IMR-90 (cell line): ENCODE measurements at regions not wholly inside any gene's neighbourhood (a gene's known extent, or its start where the extent isn't known, plus 50 kb on each side); places are given as distances from the start of the nearest gene placed in this dataset.

Experiments
- ATAC-seq: fragments of 200-7000 bp; cut with Tn5 transposase; 2 replicates; pipeline ENCODE4 v1.9.1; 2020; ENCODE audit warnings: low read depth, mild to moderate bottlenecking, moderate library complexity
- BruUV-seq: library from RNA; stranded (reverse); fragments of 400-500 nt; replicated peaks from 2 replicates; lab custom pipeline; 2021; lab: Mats Ljungman, UMichigan
- CTCF ChIA-PET: fragments of 300-600 bp; formaldehyde crosslinking; extraction: SDS; loops from one replicate; lab custom pipeline; 2021; ENCODE audit warnings: antibody characterized with exemption; lab: Yijun Ruan, JAX
- POLR2A ChIA-PET: fragments of 300-600 bp; sonication (Branson Sonifier 250); formaldehyde crosslinking; loops from one replicate; lab custom pipeline; 2022; ENCODE audit warnings: antibody characterized with exemption; ENCODE audit not compliant: unreplicated experiment; lab: Charles Lee
- DNase-seq: peaks from one replicate; pipeline ENCODE4 v3.0.0; 2013
- H2AFZ ChIP-seq: replicated peaks from 2 replicates; pipeline ENCODE3; 2013; ENCODE audit warnings: low read length, mild to moderate bottlenecking; ENCODE audit not compliant: poor library complexity
- H2AK5ac ChIP-seq: 2 replicates; pipeline ENCODE4 v1.6.1; 2013; ENCODE audit warnings: low read depth, low read length, inconsistent platforms
- H2AK9ac ChIP-seq: replicated peaks from 2 replicates; pipeline ENCODE3; 2013; ENCODE audit warnings: mild to moderate bottlenecking, low read depth, low read length, moderate library complexity; ENCODE audit not compliant: poor library complexity
- H2BK120ac ChIP-seq: 2 replicates; pipeline ENCODE4 v1.6.1; 2013; ENCODE audit warnings: low read depth, low read length, inconsistent platforms
- H2BK15ac ChIP-seq: 3 replicates; pipeline ENCODE4 v1.6.1; 2013; ENCODE audit warnings: low read depth, low read length, inconsistent platforms
- H2BK20ac ChIP-seq: 2 replicates; pipeline ENCODE4 v1.6.1; 2013; ENCODE audit warnings: low read depth, mild to moderate bottlenecking, inconsistent platforms, low read length, moderate library complexity
- H2BK5ac ChIP-seq: 2 replicates; pipeline ENCODE4 v1.6.1; 2013; ENCODE audit warnings: mild to moderate bottlenecking, low read depth, low read length, inconsistent platforms; ENCODE audit not compliant: poor library complexity, severe bottlenecking
- H3K14ac ChIP-seq: replicated peaks from 2 replicates; pipeline ENCODE4 v1.6.1; 2013; ENCODE audit warnings: low read depth, low read length, inconsistent platforms
- H3K18ac ChIP-seq: 2 replicates; pipeline ENCODE4 v1.6.1; 2013; ENCODE audit warnings: low read depth, low read length, control low read depth
- H3K23ac ChIP-seq: 2 replicates; pipeline ENCODE4 v1.6.1; 2013; ENCODE audit warnings: low read depth, low read length, inconsistent platforms
- H3K27ac ChIP-seq: 2 replicates; pipeline ENCODE4 v1.5.1; 2013; ENCODE audit warnings: mild to moderate bottlenecking, control low read depth, low read length; ENCODE audit not compliant: insufficient read depth
- H3K27me3 ChIP-seq: 2 replicates; pipeline ENCODE4 v1.6.1; 2013; ENCODE audit warnings: low read length; ENCODE audit not compliant: control insufficient read depth, insufficient read depth
- H3K36me3 ChIP-seq: 2 replicates; pipeline ENCODE4 v1.6.1; 2013; ENCODE audit warnings: low read length, mixed read lengths; ENCODE audit not compliant: control insufficient read depth, insufficient read depth
- H3K4ac ChIP-seq: 2 replicates; pipeline ENCODE4 v1.6.1; 2013; ENCODE audit warnings: low read depth, low read length, inconsistent platforms
- H3K4me1 ChIP-seq: 2 replicates; pipeline ENCODE4 v1.6.1; 2013; ENCODE audit warnings: low read length, mixed read lengths; ENCODE audit not compliant: control insufficient read depth, insufficient read depth
- H3K4me2 ChIP-seq: 2 replicates; pipeline ENCODE4 v1.6.1; 2013; ENCODE audit warnings: low read depth, mild to moderate bottlenecking, control low read depth, low read length, moderate library complexity
- H3K4me3 ChIP-seq: 2 replicates; pipeline ENCODE4 v1.5.1; 2013; ENCODE audit warnings: low read depth, mild to moderate bottlenecking, control low read depth, low read length, moderate library complexity; ENCODE audit not compliant: insufficient read depth
- H3K56ac ChIP-seq: 2 replicates; pipeline ENCODE4 v1.6.1; 2013; ENCODE audit warnings: low read length, inconsistent platforms; ENCODE audit not compliant: insufficient read depth; ENCODE audit errors: extremely low read depth
- H3K79me1 ChIP-seq, 2 experiments: 2 replicates each; pipeline ENCODE4 v1.6.1; 2013; ENCODE audit warnings: low read length in 2 of 2, inconsistent platforms in 1 of 2, low read depth in 1 of 2
- H3K9ac ChIP-seq: 2 replicates; pipeline ENCODE4 v1.6.1; 2013; ENCODE audit warnings: low read depth, low read length, control low read depth
- H3K9me1 ChIP-seq: 2 replicates; pipeline ENCODE4 v1.6.1; 2013; ENCODE audit warnings: low read length, inconsistent platforms; ENCODE audit not compliant: insufficient read depth
- H3K9me3 ChIP-seq: 2 replicates; pipeline ENCODE4 v1.6.1; 2013; ENCODE audit warnings: low read length; ENCODE audit not compliant: control insufficient read depth, insufficient read depth
- H4K20me1 ChIP-seq: 2 replicates; pipeline ENCODE4 v1.6.1; 2013; ENCODE audit warnings: low read length, inconsistent platforms; ENCODE audit not compliant: insufficient read depth
- H4K5ac ChIP-seq: 2 replicates; pipeline ENCODE4 v1.6.1; 2013; ENCODE audit warnings: mild to moderate bottlenecking, low read depth, low read length, control low read depth
- H4K8ac ChIP-seq, 2 experiments: 2 replicates each; pipeline ENCODE4 v1.6.1; 2013; ENCODE audit warnings: low read depth in 2 of 2, low read length in 2 of 2, control low read depth in 1 of 2, inconsistent platforms in 1 of 2
- H4K91ac ChIP-seq: 2 replicates; pipeline ENCODE4 v1.6.1; 2013; ENCODE audit warnings: low read depth, low read length, inconsistent platforms; ENCODE audit not compliant: insufficient read depth
- ELK1 ChIP-seq: fragments of 150-350 bp; IDR thresholded peaks from 2 replicates; pipeline ENCODE4 v1.6.1; 2016; ENCODE audit warnings: low read depth, mild to moderate bottlenecking, low read length, moderate library complexity, borderline replicate concordance
- FOS ChIP-seq: fragments of 150-350 bp; IDR thresholded peaks from 2 replicates; pipeline ENCODE4 v1.6.1; 2016; ENCODE audit warnings: low read depth, low read length
- MAFK ChIP-seq: IDR thresholded peaks from 2 replicates; pipeline ENCODE4 v1.6.1; 2012; ENCODE audit warnings: low read depth, low read length, improper control_type of control experiment
- MAZ ChIP-seq: IDR thresholded peaks from 2 replicates; pipeline ENCODE4 v1.6.1; 2012; ENCODE audit warnings: low read depth, mild to moderate bottlenecking, low read length, improper control_type of control experiment, moderate library complexity, borderline replicate concordance
- MXI1 ChIP-seq: IDR thresholded peaks from 2 replicates; pipeline ENCODE4 v1.6.1; 2012; ENCODE audit warnings: low read depth, mild to moderate bottlenecking, low read length, moderate library complexity, borderline replicate concordance
- NFE2L2 ChIP-seq: fragments of 150-350 bp; IDR thresholded peaks from 2 replicates; pipeline ENCODE4 v1.6.1; 2016; ENCODE audit warnings: low read depth, mild to moderate bottlenecking, low read length
- POLR2A ChIP-seq: IDR thresholded peaks from 2 replicates; pipeline ENCODE4 v1.6.1; 2012; ENCODE audit warnings: mild to moderate bottlenecking, low read depth, low read length
- RAD21 ChIP-seq: IDR thresholded peaks from 2 replicates; pipeline ENCODE4 v1.6.1; 2012; ENCODE audit warnings: low read length, improper control_type of control experiment
- RCOR1 ChIP-seq: IDR thresholded peaks from 2 replicates; pipeline ENCODE4 v1.6.1; 2012; ENCODE audit warnings: mild to moderate bottlenecking, low read length, improper control_type of control experiment; ENCODE audit not compliant: insufficient replicate concordance
- RFX5 ChIP-seq: IDR thresholded peaks from 2 replicates; pipeline ENCODE4 v1.8.0; 2012; ENCODE audit warnings: low read depth, mild to moderate bottlenecking, low read length, moderate library complexity
- SMC3 ChIP-seq: fragments of 150-350 bp; IDR thresholded peaks from 2 replicates; pipeline ENCODE4 v1.6.1; 2016; ENCODE audit warnings: low read depth, mild to moderate bottlenecking, antibody characterized with exemption, low read length, moderate library complexity
- USF2 ChIP-seq: fragments of 150-350 bp; IDR thresholded peaks from 2 replicates; pipeline ENCODE4 v1.6.1; 2017; ENCODE audit warnings: mild to moderate bottlenecking, antibody characterized with exemption, low read length, low read depth
- WGBS, 2 experiments: methylation state at CpG; one replicate each; pipeline versions ENCODE4 v1.1.5 to v1.1.7; 2013; ENCODE audit warnings: missing lambda C conversion rate in 2 of 2; ENCODE audit not compliant: insufficient read length in 1 of 2; ENCODE audit errors: extremely low coverage in 2 of 2; 5-methylcytosine and 5-hydroxymethylcytosine counted together
- dilution Hi-C: fragments of 300-500 bp; cut with HindIII; formaldehyde crosslinking; loops from one replicate; pipeline ENCODE4 v1.14.3; 2018; ENCODE audit warnings: low sequenced_read_pairs; ENCODE audit not compliant: unreplicated experiment
- in situ Hi-C: fragments of 300-500 bp; cut with MboI; formaldehyde crosslinking; loops from 3 replicates; pipeline ENCODE4 v1.14.3; 2019; ENCODE audit warnings: low sequenced_read_pairs, inconsistent platforms, mixed read lengths
- intact Hi-C: fragments of 100-400 bp; cut with micrococcal nuclease; formaldehyde crosslinking; loops from 2 replicates; pipeline ENCODE4 v1.10.0; 2022

GRCh38 chr19:28560786-28561185 lies 652.2 kb downstream of the UQCRFS1 start:
- CTCF ChIA-PET = no interaction called here

More at GRCh38 chr19:28560786-28561185, 652.2 kb downstream of the UQCRFS1 start:
- Histone ChIP-seq H3K4me3 (no peak overlapping the region), H3K56ac (no peak overlapping the region), H2BK20ac (no peak overlapping the region), H3K36me3 (no peaks in the 10 kb centered on the region), H4K5ac (no peak overlapping the region), H4K20me1 (no peaks in the 10 kb centered on the region), H2BK120ac (no peak overlapping the region), H2AK5ac (no peak overlapping the region), H2AK9ac (no peak overlapping the region), H3K4me1 (no peaks in the 10 kb centered on the region), H3K14ac (no peak overlapping the region), H3K9me3 (peaks cover 19% of the 10 kb centered on the region; the same call in 1 of the 2 replicates), H3K79me1 (no peaks in the 10 kb centered on the region), H3K4me2 (no peak overlapping the region), H3K9me1 (no peaks in the 10 kb centered on the region), H2BK5ac (no peak overlapping the region), H2BK15ac (no peak overlapping the region), H3K9ac (no peak overlapping the region), H3K27ac (no peak overlapping the region), H3K23ac (no peak overlapping the region), H4K8ac (no peak overlapping the region), H3K4ac (no peak overlapping the region), H3K27me3 (no peaks in the 10 kb centered on the region), H4K91ac (no peak overlapping the region), H2AFZ (no peak overlapping the region), H3K18ac (no peak overlapping the region)
- ATAC-seq = no peak
- in situ Hi-C loops (no loop called here), dilution Hi-C loops (no loop called here), intact Hi-C loops (no loop called here)
- WGBS, 2 experiments = no CpG with 5 or more reads among the region's 4 CpGs
- no peak for TF ChIP-seq ELK1
- TF ChIP-seq MAFK = no peak
- TF ChIP-seq FOS = no peak
- no peak for TF ChIP-seq MXI1
- no peak for TF ChIP-seq NFE2L2
- no peak for TF ChIP-seq SMC3
- no peak for TF ChIP-seq MAZ
- no peak for TF ChIP-seq POLR2A
- TF ChIP-seq USF2 = no peak
- TF ChIP-seq RCOR1 = no peak
- no peak for TF ChIP-seq RFX5
- no peak for TF ChIP-seq RAD21
- no TSS peak for BruUV-seq
- no peak for DNase-seq
- POLR2A ChIA-PET = no interaction called here
